HL-60 (cell line): ENCODE measurements at regions not wholly inside any gene's neighbourhood (a gene's known extent, or its start where the extent isn't known, plus 50 kb on each side); places are given as distances from the start of the nearest gene placed in this dataset.

Source experiments
- DNase-seq, 2 experiments: peaks; one replicate each; pipeline ENCODE4 v3.0.0-alpha.2; 2010 to 2020; ENCODE audit warnings: low read depth in 1 of 2, low spot score in 1 of 2
- H3K27ac ChIP-seq: fragments of 250-450 bp; sonication (Bioruptor Pico); replicated peaks from 2 replicates; pipeline ENCODE4 v1.5.1; 2020; ENCODE audit warnings: mild to moderate bottlenecking, moderate library complexity
- H3K27me3 ChIP-seq: fragments of 250-450 bp; sonication (Bioruptor Pico); 2 replicates; pipeline ENCODE4 v1.5.1; 2021; ENCODE audit warnings: mild to moderate bottlenecking, moderate library complexity; ENCODE audit not compliant: insufficient read depth, poor library complexity, severe bottlenecking
- H3K4me3 ChIP-seq: replicated peaks from 2 replicates; pipeline ENCODE4 v1.5.1; 2011; ENCODE audit warnings: mild to moderate bottlenecking, control low read depth, low read length; ENCODE audit not compliant: insufficient read depth
- CTCF ChIP-seq: IDR thresholded peaks from one replicate; pipeline ENCODE4 v1.5.1; 2011; ENCODE audit warnings: low read length, control low read depth, inconsistent platforms; ENCODE audit not compliant: insufficient read depth
- GABPA ChIP-seq: IDR thresholded peaks from 2 replicates; pipeline ENCODE4 v1.6.1; 2012; ENCODE audit warnings: low read depth
- POLR2AphosphoS5 ChIP-seq: IDR thresholded peaks from 2 replicates; pipeline ENCODE4 v1.6.1; 2012; ENCODE audit warnings: low read depth
- REST ChIP-seq: IDR thresholded peaks from 2 replicates; pipeline ENCODE4 v1.6.1; 2012; ENCODE audit warnings: low read depth; ENCODE audit not compliant: insufficient replicate concordance
- SPI1 ChIP-seq: IDR thresholded peaks from 2 replicates; pipeline ENCODE4 v1.6.1; 2012; ENCODE audit warnings: low read depth, mild to moderate bottlenecking, borderline replicate concordance

- no peak for DNase-seq
- no peak for TF ChIP-seq POLR2AphosphoS5
- no peak for TF ChIP-seq SPI1
- TF ChIP-seq REST: no peak
- TF ChIP-seq CTCF: no peak
- TF ChIP-seq GABPA: no peak
- Histone ChIP-seq H3K27me3 (no peaks in the 10 kb centered on the region), H3K4me3 (no peak overlapping the region), H3K27ac (no peak overlapping the region)
Measured at GRCh38 chr18:37667836-37668235, 102.2 kb upstream of the CELF4 start.

GRCh38 chr18:37666991-37667390 lies 101.4 kb upstream of the CELF4 start:
- Histone ChIP-seq H3K27me3 (no peaks in the 10 kb centered on the region), H3K27ac (no peak overlapping the region), H3K4me3 (no peak overlapping the region)
- no peak for DNase-seq
- no peak for TF ChIP-seq SPI1
- no peak for TF ChIP-seq REST
- no peak for TF ChIP-seq CTCF
- TF ChIP-seq GABPA: no peak

- TF ChIP-seq GABPA (no peak), REST (no peak), SPI1 (no peak), CTCF (no peak), POLR2AphosphoS5 (no peak)
- no peak overlapping the region for H3K4me3 ChIP-seq
- no peaks in the 10 kb centered on the region for H3K27me3 ChIP-seq
- no peak overlapping the region for H3K27ac ChIP-seq
- no peak for DNase-seq
Measured at GRCh38 chr18:37666451-37666850, 100.9 kb upstream of the CELF4 start.
